A549 (cell line): ENCODE measurements at regions not wholly inside any gene's neighbourhood (a gene's known extent, or its start where the extent isn't known, plus 50 kb on each side); places are given as distances from the start of the nearest gene placed in this dataset.
"Not testable (repeated sequence)": the region's sequence is repeated elsewhere in the genome, so short reads cannot be mapped to it uniquely, and the experiment has no call there.

Experiments used
- EHF ChIP-seq: fragments of 250-450 bp; sonication (Bioruptor Pico); IDR thresholded peaks from 2 replicates; pipeline ENCODE4 v1.5.0; 2020; ENCODE audit warnings: mild to moderate bottlenecking
- EP300 ChIP-seq, 2 experiments: fragments of >200 bp; sonication (Bioruptor Twin); formaldehyde crosslinking; IDR thresholded peaks; 2 replicates in 1 of 2; 3 replicates in 1 of 2; pipeline ENCODE4 v1.6.1; 2016 to 2017
- FOSB ChIP-seq: fragments of 250-450 bp; sonication (Bioruptor Pico); IDR thresholded peaks from 2 replicates; pipeline ENCODE4 v1.5.0; 2020; ENCODE audit warnings: mild to moderate bottlenecking, moderate library complexity
- MYC ChIP-seq: IDR thresholded peaks from 2 replicates; pipeline ENCODE4 v1.6.1; 2012; ENCODE audit warnings: mild to moderate bottlenecking, inconsistent platforms, low read length, improper control_type of control experiment, borderline replicate concordance
- NPAS2 ChIP-seq: fragments of 250-450 bp; sonication (Bioruptor Pico); IDR thresholded peaks from 2 replicates; pipeline ENCODE4 v1.8.0; 2022; ENCODE audit warnings: mild to moderate bottlenecking, moderate library complexity, borderline replicate concordance
- POLR2A ChIP-seq: IDR thresholded peaks from 2 replicates; pipeline ENCODE4 v1.6.1; 2012; ENCODE audit warnings: mild to moderate bottlenecking, low read length
- RFX5 ChIP-seq: fragments of 450-650 bp; IDR thresholded peaks from 2 replicates; pipeline ENCODE4 v1.7.1; 2014; ENCODE audit warnings: antibody characterized with exemption, mild to moderate bottlenecking, moderate library complexity
- ZFP36 ChIP-seq: fragments of 450-650 bp; IDR thresholded peaks from 2 replicates; pipeline ENCODE4 v1.6.1; 2014; ENCODE audit warnings: borderline replicate concordance; ENCODE audit not compliant: partially characterized antibody
- TF ChIP-seq, protein P1 (sequence below): fragments of >200 bp; sonication (Bioruptor Twin); formaldehyde crosslinking; IDR thresholded peaks from 3 replicates; pipeline ENCODE4 v1.5.1; 2016
- TF ChIP-seq, protein P2 (sequence below): fragments of 200-600 bp; sonication (generic); IDR thresholded peaks from 2 replicates; pipeline ENCODE4 v1.6.1; 2016; ENCODE audit warnings: antibody characterized with exemption, mild to moderate bottlenecking, moderate library complexity
- TF ChIP-seq, protein P3 (sequence below): fragments of 250-450 bp; sonication (Bioruptor Pico); IDR thresholded peaks from 2 replicates; pipeline ENCODE4 v1.5.0; 2020; ENCODE audit warnings: low read depth, mild to moderate bottlenecking, moderate library complexity
- TF ChIP-seq, protein P4 (sequence below): IDR thresholded peaks from 2 replicates; pipeline ENCODE4 v1.6.1; 2012

DNA sequence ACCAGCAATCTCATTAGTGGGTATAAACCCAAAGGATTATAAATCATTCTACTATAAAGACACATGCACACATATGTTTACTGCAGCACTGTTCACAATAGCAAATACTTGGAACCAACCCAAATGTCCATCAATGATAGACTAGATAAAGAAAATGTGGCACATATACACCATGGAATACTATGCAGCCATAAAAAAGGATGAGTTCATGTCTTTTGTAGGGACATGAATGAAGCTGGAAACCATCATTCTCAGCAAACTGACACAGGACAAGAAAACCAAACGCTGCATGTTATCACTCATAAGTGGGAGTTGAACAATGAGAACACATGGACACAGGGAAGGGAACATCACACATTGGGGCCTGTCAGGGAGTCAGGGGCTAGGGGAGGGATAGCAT, 53.0 kb upstream of the NAB1 start:
- TF ChIP-seq ZFP36; FOSB (CRISPR knock-in tag); EP300 (IDR thresholded peaks at IDR 0.05); EHF; MYC; NPAS2 (CRISPR knock-in tag); POLR2A; RFX5: not testable (repeated sequence)
- TF ChIP-seq, protein P1, sequence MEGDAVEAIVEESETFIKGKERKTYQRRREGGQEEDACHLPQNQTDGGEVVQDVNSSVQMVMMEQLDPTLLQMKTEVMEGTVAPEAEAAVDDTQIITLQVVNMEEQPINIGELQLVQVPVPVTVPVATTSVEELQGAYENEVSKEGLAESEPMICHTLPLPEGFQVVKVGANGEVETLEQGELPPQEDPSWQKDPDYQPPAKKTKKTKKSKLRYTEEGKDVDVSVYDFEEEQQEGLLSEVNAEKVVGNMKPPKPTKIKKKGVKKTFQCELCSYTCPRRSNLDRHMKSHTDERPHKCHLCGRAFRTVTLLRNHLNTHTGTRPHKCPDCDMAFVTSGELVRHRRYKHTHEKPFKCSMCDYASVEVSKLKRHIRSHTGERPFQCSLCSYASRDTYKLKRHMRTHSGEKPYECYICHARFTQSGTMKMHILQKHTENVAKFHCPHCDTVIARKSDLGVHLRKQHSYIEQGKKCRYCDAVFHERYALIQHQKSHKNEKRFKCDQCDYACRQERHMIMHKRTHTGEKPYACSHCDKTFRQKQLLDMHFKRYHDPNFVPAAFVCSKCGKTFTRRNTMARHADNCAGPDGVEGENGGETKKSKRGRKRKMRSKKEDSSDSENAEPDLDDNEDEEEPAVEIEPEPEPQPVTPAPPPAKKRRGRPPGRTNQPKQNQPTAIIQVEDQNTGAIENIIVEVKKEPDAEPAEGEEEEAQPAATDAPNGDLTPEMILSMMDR, result not testable (repeated sequence)
- TF ChIP-seq, protein P2, sequence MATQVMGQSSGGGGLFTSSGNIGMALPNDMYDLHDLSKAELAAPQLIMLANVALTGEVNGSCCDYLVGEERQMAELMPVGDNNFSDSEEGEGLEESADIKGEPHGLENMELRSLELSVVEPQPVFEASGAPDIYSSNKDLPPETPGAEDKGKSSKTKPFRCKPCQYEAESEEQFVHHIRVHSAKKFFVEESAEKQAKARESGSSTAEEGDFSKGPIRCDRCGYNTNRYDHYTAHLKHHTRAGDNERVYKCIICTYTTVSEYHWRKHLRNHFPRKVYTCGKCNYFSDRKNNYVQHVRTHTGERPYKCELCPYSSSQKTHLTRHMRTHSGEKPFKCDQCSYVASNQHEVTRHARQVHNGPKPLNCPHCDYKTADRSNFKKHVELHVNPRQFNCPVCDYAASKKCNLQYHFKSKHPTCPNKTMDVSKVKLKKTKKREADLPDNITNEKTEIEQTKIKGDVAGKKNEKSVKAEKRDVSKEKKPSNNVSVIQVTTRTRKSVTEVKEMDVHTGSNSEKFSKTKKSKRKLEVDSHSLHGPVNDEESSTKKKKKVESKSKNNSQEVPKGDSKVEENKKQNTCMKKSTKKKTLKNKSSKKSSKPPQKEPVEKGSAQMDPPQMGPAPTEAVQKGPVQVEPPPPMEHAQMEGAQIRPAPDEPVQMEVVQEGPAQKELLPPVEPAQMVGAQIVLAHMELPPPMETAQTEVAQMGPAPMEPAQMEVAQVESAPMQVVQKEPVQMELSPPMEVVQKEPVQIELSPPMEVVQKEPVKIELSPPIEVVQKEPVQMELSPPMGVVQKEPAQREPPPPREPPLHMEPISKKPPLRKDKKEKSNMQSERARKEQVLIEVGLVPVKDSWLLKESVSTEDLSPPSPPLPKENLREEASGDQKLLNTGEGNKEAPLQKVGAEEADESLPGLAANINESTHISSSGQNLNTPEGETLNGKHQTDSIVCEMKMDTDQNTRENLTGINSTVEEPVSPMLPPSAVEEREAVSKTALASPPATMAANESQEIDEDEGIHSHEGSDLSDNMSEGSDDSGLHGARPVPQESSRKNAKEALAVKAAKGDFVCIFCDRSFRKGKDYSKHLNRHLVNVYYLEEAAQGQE, result not testable (repeated sequence)
- TF ChIP-seq, protein P3, sequence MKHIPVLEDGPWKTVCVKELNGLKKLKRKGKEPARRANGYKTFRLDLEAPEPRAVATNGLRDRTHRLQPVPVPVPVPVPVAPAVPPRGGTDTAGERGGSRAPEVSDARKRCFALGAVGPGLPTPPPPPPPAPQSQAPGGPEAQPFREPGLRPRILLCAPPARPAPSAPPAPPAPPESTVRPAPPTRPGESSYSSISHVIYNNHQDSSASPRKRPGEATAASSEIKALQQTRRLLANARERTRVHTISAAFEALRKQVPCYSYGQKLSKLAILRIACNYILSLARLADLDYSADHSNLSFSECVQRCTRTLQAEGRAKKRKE (CRISPR knock-in tag), result not testable (repeated sequence)
- TF ChIP-seq, protein P4, sequence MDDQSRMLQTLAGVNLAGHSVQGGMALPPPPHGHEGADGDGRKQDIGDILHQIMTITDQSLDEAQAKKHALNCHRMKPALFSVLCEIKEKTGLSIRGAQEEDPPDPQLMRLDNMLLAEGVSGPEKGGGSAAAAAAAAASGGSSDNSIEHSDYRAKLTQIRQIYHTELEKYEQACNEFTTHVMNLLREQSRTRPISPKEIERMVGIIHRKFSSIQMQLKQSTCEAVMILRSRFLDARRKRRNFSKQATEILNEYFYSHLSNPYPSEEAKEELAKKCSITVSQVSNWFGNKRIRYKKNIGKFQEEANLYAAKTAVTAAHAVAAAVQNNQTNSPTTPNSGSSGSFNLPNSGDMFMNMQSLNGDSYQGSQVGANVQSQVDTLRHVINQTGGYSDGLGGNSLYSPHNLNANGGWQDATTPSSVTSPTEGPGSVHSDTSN, result not testable (repeated sequence)
